HG03469 (cell line): ENCODE measurements at regions not wholly inside any gene's neighbourhood (a gene's known extent, or its start where the extent isn't known, plus 50 kb on each side); places are given as distances from the start of the nearest gene placed in this dataset.
"Not testable (repeated sequence)": the region's sequence is repeated elsewhere in the genome, so short reads cannot be mapped to it uniquely, and the experiment has no call there.

Experiments
- ATAC-seq: cut with Tn5 transposase; IDR thresholded peaks from one replicate; pipeline ENCODE4 v1.9.1; 2021; ENCODE audit warnings: mild to moderate bottlenecking, moderate library complexity, moderate number of reproducible peaks; ENCODE audit not compliant: unreplicated experiment

DNA sequence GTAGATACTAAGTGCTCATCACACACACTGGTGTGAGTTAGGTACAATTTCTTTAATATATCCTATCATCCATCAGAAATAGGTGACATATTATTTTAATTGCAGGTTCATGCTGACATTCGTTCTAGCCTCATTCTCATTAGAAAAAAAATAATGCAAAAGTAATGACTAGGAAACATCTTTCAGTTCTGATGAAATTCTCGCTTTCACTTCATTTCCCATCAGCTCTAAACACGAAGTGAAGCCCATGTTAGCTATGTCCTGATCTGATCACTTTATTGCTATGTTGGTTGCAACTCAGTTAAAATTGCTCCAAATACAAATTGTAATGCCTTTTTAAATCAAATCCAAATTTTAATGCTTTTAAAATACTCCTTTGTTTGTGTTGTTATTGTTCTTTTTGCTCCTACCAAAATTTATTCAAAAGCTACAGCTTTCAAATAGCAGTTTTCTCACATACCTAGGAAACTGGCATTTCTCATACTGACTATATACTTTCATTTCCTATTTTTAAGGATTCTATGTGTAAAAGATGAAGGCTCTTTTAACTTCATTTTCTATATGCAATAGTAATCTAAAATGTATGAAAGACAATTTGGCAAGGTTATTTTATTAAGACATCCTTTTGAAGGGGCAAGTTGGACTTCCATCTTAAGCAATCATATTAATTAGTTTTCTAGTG is 1237.8 kb upstream of the ACO1 start:
- ATAC-seq = peak; percentile 86

- ATAC-seq = peak; percentile 93
These were observed 1231.1 kb upstream of the ACO1 start for GRCh38 chr9:31153250-31153840.

DNA sequence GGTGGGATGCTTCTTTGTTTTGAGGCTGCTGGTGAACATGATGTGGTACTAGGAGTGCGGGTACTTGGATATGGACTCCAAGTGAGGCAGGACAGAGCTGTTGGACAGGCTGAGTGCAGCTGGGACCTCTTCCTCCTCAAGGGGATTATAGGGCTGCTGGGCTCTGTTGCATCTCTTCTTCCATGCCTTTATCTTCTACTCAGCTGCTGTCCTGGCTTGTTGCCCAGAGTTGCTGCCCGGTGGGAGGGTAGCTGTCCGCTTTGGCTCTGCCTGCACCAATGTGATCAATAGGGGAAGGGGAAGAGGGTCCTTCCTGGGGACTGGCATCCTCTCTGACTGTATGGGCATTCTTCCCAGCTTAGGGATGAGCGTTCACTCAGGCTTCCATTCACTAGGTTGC is 1217.9 kb upstream of the ACO1 start:
- no peak for ATAC-seq

DNA sequence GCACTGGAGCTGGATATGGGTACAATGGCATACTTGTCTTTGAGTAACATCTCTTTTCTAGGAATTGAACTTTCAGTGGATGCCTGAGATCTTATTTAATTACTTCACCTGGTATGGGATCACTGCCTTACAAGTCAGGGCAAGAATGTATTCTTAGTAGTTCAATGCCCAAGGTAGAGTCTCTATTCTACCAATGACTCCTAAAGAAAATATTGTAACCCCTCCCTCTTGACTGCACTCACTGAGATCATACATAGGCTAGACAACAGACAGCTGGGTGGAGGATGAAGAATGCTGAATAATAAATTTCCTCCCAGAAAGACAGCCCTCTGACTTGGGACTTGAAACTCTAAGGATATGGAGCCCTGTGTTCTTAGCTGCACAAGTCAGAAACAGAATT is 1216.3 kb upstream of the ACO1 start:
- no peak for ATAC-seq

- ATAC-seq = no peak
These were observed 1209.8 kb upstream of the ACO1 start for GRCh38 chr9:31174681-31175080.

DNA sequence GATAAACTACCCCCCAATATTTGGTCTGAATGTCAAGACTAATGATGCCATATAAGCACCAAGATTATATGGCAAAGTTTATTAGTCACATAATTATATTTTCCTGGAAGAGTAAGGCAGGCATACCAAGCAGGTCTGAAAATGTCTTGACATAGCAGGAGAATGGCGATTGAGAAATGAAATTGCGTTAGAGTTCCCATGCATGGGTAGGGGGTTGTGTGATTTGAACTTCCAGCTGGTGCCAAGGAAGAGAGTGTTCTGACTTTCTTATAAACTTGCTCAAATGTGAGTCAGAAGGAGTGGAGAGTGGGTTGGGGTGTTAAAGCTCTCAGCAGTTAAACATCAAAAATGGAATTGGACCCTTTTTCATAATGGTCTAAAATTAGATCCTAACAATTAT is 1200.6 kb upstream of the ACO1 start:
- no peak for ATAC-seq

DNA sequence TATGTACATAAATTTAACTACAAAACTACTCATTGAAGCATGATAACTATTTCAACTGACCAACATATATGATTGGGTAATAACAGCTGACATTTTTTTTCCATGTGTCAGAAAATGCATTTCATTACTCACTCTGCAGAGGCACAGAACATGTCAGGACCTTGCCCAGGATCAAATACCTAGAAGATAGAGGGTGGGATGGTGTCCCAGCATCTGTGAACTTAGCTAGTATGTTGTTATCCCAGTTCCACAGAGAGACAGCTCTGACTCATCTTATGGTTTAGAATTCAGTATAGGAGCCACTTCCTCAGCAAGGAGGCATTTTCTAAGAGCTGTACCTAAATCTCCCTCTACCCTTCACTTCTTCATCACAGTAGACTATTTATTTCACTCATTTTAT is 1198.6 kb upstream of the ACO1 start:
- no peak for ATAC-seq

- no peak for ATAC-seq
These were observed 1195.9 kb upstream of the ACO1 start for GRCh38 chr9:31188496-31188895.

DNA sequence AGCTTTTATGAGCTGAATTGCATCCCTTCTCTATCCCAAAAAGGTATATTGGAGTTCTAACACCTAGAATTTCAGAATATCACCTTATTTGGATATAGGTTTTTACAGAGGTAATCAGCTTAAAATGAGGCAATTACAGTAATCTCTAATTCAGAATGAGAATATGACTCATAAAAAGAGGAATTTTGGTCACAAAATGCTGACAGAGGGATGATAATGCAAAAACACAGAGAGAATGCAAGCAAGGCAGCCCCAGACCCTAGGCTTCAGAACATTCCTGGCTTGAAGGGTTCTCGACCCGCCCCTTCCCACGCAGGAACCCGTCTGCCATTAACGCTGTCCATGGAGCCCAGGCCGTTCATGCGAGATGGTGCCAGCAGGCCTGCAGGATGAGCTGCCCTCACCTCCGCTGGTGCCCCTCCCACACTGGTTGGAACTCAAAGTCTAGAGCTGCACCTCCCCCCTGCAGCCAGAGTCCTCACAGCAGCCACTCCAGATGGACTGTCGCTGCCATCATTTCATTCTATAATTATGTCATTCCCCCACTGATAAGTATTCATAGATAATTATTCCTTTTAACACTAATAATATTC is 1173.4 kb upstream of the ACO1 start:
- no peak for ATAC-seq

DNA sequence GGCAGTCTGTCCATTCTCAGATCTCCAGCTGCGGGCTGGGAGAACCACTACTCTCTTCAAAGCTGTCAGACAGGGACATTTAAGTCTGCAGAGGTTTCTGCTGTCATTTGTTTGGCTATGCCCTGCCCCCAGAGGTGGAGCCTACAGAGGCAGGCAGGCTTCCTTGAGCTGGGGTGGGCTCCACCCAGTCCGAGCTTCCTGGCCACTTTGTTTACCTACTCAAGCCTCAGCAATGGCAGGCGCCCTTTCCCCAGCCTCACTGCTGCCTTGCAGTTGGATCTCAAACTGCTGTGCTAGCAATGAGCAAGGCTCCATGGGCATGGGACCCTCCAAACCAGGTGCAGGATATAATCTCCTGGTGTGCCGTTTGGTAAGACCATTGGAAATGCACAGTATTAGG is 1154.5 kb upstream of the ACO1 start:
- ATAC-seq = not testable (repeated sequence)

DNA sequence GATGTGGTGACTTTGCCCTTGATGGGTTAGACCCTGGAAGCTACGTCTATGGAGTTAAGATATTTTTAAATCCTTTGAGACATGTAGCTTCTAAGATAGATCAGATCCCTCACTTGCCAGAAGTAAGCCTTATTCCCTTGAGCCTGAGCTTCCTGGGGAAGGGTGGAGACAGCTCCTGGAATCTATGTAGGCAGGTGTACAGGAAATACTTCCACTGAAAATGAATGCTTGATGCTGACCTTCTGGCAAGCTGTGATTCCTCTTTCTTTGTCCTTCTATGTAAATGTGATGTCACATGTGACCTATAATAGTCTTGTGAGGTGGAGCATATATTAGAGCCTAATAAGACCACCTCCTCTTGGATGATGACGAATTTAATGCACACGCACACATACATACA is 1152.0 kb upstream of the ACO1 start:
- no peak for ATAC-seq

- ATAC-seq = no peak
These were observed 1148.1 kb upstream of the ACO1 start for GRCh38 chr9:31236344-31236743.

DNA sequence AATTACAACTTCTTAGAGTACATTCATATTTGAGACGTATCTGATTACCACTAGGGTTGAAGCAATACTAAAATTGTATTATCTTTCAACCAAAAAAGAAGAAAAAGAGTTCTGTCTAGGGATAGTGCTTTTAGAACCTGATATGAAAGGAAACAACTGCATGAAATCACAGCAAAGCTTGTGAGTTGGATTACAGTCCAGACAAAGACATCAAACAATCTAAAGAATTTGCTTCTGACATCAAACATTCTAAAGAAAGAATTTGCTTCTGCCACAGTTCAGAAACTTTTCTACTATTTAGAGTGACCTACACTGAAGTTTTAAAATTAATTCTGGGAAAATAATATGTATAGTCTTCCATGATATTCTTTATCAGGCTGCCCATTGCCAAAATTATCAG is 1141.1 kb upstream of the ACO1 start:
- no peak for ATAC-seq

GRCh38 chr9:31248156-31248555 is 1136.3 kb upstream of the ACO1 start:
- ATAC-seq = no peak

DNA sequence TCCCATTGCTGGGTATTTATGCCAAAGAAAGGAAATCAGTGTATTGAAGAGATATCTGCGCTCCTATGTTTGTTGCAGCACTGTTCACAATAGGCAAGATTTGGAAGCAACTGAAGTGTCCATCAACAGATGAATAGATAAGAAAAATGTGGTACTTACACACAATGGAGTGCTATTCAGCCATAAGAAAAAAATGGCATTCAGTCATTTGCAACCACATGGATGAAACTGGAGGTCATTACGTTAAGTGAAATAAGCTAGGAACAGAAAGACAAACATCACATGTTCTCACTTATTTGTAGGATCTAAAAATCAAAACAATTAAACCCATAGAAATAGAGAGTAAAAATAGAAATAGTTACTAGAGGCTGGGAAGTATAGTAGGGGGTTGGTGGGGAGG is 1133.1 kb upstream of the ACO1 start:
- ATAC-seq = no peak

DNA sequence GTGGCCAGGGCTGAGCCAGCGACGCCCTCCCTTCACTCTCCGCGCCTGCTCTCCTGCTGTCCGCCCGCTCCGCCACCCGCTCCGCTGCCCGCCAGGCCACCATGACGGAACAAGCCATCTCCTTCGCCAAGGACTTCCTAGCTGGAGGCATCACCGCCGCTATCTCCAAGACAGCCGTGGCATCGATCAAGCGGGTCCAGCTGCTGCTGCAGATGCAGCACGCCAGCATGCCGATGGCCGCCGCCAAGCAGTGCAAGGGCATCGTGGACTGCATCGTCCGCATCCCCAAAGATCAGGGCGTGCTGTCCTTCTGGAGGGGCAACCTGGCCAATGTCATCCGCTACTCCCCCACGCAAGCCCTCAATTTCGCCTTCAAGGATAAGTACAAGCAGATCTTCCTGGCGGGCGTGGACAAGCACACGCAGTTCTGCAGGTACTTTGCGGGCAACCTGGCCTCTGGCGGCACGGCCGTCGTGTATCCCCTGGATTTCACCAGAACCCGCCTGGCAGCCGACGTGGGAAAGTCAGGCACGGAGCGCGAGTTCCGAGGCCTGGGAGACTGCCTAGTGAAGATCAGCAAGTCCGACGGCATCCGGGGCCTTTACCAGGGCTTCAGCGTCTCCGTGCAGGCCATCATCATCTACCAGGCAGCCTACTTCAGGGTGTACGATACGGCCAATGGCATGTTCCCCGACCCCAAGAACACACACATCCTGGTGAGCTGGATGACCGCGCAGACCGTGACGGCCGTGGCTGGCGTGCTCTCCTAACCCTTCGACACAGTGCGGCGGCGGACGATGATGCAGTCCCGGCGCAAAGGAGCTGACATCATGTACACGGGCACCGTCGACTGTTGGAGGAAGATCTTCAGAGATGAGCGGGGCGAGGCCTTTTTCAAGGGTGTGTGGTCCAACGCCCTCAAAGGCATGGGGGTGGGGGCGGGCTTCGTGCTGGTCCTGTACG is 1130.4 kb upstream of the ACO1 start:
- no peak for ATAC-seq

DNA sequence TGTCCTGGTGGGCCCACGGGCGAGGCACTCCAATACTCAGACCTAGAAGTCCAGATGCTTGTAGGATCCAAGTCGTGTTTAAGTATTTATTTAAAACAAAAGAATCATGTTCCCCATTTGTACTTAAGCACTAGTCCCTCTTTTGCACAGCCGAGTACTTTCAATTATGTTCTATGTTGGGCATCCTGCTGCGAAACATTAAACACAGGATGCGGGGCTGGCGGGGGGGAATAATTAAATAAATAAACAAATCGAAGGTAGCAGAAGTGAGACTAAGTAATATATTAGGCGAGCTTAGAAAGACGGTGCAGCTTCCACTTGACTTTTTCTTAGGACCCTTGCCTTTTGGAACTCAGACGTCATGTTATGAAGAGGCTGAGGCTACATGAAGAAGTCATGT is 1129.2 kb upstream of the ACO1 start:
- no peak for ATAC-seq

GRCh38 chr9:31259824-31260223 is 1124.6 kb upstream of the ACO1 start:
- no peak for ATAC-seq

- ATAC-seq = no peak
These were observed 1111.8 kb upstream of the ACO1 start for GRCh38 chr9:31272456-31273295.

DNA sequence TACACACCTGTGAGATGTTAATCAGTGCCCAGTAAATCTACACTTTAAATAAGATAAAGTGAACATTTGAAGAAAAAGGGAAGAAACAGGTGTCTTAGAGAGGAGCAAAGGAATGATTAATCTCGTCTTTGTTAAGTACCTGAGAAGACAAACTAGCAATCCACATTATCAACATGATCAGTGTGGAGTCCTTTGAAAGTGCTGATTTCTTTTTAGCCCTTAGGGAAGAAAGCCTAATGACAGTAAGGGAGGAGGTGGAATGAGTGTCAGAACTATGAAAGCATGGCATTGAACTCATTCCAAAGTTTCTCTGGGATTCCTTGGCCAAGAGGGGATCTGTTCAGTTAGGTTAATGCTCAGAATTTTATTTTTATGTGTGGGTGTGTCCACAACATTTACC is 1109.0 kb upstream of the ACO1 start:
- no peak for ATAC-seq

DNA sequence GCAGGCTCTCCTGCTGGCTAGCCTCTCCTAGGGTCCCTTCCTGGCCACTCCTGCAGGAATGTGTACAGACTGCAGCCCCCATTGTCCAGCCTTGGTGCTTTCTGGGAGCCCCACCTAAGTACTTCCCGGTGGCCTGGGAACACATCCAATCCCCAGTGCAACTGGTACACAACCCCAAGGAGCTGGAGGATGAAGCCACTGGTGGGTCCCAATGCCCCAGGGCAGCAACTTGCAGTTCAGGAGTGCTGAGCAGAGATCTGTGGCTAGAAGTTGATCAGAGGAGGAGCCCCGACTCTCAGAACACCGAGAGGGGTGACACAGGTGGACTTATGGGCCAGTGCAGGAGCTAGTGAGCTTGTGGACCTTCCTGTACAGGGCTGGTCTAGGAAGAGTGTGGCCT is 1093.7 kb upstream of the ACO1 start:
- ATAC-seq = no peak
